ENCODE measurements at regions not wholly inside any gene's neighbourhood (a gene's known extent, or its start where the extent isn't known, plus 50 kb on each side); places are given as distances from the start of the nearest gene placed in this dataset.

DNA sequence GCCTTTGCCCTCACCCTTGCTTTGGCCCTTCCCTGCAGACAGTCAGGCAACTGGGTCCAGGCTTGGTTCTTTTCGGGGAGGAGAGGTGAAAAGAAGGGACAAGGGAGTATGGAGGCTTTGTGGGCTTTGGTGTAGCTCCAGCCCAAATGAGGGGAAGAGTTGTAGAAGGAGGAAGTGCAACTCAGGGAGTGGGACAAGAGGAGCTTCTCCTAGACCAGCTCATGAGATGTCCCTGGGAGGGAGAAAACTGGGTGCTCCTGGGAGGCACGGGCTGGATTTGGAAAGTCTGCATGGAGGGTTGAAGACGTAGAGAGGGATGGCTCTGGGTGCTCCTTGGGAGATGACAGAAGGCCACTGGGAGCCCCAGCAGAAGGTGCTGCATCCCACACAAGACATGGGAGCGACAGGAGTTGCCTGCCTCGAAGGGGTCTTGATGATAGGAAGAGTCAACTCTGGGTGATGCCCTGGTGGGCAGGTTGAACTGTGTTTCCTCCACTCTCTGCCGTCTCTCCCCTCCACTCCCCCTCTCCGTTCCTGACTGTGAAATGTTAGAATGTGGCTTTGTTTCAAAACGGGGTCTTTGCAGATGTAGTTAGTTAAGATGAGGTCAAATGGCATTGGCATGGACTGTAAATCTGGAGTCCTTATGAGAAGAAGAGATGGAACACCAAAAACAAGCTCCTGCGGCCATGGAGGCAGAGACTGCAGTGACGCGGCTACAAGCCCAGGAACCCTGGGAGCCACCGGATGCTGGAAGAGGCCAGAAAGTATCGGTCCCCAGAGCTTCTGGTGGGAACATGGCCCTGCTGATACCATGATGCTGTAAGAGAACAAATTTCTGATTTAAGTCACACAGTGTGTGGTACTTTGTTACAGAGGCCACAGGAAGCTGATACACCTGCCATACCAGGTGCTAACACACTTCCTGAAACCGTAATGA is 298.5 kb downstream of the GLRX3 start:
- DNase-seq: no peak

DNA sequence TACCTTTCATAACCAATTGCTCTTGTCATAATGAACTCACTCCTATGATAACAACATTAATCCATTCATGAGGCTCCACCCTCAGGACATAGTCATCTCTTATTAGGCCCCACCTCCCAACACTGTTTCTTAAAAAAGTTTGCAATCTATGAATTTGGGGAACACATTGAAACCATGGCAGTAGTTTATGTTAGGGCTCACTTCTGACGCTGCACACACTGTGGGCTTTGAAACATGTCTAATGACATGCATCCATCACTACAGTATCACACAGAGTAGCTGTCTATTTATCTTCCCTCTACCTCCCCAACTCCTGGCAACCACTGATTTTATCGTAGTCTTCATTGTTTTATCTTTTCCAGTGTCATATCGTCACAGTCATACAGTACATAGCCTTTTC is 299.8 kb downstream of the GLRX3 start:
- DNase-seq: no peak

DNA sequence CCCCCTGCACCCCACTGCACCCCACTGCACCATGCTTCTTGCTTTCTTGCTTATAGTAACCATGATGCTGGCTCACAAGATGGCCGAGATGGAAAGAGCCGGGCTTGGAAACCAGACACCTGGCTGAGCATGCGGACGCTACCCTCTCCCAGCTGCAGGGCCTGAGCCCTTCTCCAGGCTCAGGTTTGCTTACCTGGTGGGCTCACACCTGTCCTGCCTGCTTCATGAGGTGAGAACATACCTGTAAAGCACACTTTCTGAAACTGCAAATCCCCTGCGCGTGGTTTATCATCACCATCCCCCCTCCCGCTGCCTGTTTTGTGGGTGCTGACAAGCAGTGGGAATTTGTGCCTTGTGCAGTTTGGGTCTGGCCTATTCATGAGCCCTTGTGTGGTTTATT is 302.7 kb downstream of the GLRX3 start:
- DNase-seq: no peak

DNA sequence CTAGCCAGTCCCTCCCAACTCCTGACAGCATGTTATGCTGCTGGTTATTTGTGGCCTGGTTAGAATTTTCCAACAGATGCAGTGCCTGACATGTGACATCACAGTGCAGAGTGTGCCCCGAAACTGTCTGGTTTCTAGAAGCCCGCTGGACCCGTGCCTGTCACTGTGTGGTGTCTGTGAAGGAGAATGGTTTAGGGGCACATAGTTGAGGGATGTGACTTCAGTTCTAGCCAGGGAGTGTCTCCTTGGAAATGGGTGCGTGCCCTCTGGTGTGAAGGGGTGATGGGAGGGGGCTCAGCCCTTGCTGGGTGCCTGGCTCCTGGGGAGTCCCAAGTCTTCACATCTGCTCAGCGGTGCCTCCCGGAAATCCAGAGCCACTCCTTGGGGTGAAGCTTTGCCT is 303.6 kb downstream of the GLRX3 start:
- no peak for DNase-seq

DNA sequence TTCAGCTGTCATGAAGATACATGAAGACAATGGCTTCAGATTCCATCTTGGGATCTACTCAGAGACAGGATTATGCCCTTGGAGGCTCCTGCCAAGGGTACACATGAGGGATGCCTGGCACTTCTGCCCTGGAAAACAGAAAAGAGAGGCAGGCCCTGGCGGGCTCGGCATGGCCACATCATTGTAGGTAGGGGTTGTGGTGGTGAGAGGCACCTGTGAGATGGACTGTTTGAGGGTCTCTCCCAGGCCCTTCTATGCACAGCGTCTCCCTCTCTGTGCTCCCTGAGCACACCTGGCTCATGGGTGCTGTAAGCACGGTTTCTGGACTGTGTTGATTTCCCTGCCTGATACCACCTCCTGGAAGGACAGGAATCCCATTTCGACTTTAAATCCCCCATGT is 304.3 kb downstream of the GLRX3 start:
- DNase-seq: no peak

DNA sequence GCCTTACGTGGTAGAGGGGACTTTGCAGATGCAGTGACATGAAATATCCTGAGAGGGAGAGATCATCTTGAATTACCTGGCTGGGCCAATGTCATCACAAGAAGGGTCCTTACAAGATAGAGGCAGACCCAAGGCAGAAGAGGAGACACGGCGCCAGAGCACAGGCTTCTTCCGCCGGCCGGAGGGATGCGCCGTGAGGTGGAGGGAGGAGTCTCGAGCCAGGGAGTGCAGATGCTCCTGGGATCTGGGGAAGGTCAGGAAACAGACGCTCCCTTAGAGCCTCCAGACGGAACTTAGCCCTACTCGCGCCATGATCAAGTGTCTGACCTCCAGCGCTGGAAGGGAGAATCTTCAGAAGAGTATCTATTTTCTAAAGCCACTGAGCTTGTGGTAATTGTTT is 304.8 kb downstream of the GLRX3 start:
- no peak for DNase-seq

DNA sequence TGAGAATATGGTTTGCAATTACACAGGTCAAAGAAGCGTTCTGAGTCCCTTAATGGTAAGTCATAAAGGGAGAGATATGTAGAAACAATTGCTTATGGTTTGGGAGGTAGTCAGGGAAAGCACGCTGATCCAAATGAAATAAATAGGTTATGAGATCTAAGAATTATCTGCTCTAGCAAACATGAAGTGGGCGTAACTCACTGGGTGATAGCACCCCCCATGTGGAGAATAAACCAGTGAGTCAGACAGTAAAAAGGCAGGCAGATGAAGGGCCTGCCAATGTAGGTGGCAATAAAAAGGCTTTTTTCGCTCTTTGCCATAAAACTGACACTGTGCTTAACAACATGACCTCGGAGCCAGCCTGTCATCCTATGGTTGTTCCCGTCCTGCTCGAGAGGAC is 306.9 kb downstream of the GLRX3 start:
- DNase-seq: no peak

DNA sequence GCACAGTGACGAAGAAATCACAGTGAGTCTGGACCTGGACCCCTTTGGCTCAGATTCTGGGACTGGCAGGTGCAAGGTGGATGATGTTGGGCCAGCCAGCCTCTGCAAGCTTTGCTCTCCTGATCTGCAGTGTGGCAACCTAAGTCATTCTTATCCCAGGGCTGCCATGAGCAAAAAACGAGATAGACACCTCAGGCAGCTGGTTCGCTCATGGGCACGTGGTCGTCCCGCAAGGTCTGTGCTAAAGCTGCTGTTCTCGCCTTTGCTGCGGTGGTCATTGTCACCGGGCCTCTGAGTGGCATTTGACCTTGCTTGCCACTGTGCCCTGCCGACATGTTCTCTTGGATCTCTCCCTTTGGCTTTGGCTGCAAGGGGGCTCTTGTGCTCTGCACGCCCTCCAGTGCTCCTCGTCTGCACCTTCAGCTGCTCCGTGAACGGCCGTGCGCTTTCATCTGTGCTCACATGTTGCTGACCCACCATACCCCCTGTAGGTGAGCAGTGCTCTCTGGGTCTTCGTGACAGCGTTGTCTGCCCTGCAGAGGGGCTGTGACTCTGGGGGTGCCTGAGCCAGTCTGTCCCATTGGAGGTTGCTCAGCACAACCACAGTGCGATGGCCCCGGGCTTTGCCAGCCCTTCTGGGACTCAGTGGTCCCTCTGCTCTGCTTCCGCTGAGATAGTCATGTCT is 317.0 kb downstream of the GLRX3 start:
- no peak for DNase-seq

DNA sequence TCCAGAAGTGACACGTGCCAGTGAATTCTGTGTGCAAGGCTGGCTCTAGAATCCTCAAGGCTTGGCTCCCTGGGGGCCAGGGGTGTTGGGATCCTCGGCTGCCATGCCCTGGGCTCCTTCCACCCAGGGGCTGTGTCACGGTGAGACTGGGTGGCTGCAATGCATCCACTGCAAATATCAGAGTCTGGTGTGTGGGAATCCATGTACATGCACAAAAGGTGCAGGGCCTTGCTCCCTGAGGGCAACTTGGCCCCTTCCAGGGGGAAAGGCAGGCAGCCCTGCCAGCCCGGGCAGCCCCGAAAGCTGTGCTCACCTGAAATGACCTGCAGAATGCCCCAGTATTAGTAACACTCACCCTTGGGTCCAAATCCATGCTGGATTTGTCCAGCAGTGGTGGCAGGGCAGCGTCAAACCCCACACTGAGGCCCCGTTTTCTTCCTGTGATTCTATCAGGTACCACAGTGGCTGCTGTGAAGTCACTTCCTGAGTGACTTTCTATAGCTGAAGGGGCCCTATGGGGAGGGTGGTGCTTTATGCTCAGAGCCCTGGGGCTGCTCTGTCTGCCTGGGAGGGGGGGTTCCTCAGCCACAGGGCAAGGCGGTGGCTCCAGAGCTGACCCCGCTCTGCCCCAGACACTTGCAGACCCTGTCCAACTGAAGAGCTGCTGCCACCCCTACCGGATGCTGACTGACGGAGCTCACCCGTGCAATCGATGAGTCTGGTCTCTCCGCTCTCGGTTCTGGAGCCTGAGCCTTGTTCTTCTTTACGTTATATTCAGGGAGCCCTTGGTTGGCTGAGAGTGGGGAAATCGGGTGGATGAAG is 317.7 kb downstream of the GLRX3 start:
- no peak for DNase-seq

DNA sequence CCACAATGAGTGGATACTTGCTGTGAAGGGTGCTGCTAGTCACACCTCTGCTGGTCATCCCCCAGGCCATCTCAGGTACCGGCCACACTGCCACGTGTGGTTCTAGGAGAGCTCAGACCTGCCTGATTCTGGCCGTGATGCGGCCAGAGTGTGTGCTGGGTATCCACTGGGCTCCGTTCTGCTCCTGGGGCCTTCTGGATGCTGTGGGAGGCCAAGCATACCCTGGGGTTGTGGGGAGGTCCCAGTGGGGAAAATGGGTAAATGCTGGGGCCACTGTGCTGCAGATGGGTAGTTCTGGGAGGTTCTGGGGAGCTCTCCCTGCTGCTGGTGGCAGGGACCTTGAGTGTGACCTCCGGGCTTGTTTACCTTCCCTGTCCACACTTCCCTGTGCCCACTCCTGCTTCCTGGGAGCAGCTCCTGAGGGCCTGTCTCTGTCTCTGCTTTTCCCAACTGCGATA is 318.4 kb downstream of the GLRX3 start:
- DNase-seq: no peak

DNA sequence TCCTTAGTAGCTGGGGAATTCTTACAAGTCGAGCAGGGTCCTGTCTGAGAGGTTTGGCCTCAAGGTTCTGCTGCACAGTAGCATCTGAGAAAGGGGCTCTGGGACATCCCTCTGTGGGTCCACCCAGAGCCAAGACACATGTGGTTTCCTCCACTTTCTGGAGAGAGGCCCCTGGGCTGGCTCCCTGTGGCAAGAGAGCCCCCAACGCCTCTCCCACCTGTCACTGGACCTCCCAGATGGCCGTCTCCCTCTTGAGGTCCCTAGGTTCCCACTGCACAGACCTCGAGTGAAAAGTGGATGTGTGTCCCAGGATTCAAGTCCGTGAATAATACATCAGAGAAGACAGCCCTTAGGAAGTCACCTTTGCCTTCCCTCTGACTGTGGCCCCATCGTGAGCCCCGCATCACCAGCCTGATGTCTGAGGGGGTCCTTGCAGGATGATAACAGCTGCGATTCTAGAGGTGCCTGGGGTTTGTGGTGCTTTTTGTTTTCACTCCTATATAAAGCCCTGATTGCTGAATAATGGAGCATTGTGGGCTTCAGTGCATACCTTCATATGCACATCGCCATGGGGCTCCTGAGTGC is 319.0 kb downstream of the GLRX3 start:
- DNase-seq: no peak

DNA sequence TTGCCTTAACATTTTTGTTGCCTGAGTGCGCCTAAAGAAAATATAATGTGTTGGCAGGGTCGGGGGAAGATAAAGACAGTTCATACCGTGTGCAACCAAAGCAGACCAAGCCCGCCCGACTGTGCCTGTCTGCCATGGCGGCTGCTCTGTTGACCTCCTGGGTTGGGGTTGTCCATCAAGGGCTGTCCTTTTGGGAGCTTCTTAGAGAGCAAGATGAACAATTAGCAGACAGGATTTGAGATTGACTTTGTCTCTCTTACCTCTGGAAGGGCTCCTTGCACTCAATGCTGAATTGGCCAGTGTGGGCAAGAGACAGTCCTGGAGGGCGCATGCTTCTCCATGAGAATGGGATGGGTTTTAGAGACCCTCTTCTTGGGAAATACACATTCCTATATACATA is 319.6 kb downstream of the GLRX3 start:
- DNase-seq: no peak

DNA sequence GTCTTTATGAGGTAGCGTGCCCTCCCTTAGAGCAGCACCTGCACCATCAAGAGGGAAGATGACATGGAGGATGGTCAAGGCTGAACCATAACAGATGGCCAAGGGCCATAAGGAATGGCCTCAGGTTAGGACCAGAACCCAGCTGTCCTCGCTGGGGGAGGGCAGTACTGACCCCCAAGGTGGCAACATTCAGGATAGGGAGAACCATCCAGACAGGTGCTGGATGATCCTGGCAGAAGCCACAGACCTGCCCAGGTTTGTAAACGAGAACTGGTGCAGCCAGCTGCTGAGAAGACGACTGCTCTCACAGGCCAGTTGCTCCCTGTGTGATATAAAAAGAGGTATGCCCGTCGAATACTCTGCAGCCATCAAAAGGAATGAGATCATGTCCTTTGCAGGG is 320.4 kb downstream of the GLRX3 start:
- DNase-seq: no peak

DNA sequence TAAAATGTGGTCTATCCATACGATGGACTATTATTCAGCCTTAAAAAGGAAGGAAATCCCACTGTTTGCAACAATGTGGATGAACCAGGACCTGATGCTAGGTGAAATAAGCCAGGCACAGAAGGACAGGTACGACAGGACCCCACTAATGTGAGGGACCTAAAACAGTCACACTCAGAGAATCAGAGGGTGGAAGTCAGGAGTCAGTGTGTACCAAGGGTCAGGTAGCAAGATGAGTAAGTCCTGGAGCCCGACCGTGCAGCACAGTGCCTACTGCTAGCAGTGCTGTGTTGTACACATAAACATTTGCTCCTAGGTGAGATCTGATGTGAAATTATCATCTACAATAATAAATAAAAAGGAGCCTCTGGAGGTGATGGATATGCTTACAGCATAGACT is 322.3 kb downstream of the GLRX3 start:
- DNase-seq: no peak

DNA sequence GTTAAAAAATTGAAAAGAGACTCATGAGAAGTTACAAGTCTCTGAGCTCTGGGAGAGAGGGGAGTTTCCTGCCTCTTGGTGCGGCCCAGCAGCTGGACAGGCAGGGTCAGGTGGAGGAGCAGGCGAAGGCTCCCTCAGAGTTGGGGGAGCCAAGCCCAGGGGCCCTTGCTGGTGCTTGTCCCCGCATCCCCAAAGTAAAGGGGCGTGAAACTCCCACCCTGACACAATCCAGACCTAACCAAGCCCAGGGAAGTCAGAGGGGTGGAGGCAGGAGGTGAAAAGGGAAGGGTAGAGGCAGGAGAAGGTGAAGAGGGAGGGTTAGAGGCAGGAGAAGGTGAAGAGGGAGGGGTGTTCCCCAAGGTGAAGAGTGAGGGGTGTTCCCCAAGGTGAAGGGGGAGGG is 322.8 kb downstream of the GLRX3 start:
- DNase-seq: no peak

DNA sequence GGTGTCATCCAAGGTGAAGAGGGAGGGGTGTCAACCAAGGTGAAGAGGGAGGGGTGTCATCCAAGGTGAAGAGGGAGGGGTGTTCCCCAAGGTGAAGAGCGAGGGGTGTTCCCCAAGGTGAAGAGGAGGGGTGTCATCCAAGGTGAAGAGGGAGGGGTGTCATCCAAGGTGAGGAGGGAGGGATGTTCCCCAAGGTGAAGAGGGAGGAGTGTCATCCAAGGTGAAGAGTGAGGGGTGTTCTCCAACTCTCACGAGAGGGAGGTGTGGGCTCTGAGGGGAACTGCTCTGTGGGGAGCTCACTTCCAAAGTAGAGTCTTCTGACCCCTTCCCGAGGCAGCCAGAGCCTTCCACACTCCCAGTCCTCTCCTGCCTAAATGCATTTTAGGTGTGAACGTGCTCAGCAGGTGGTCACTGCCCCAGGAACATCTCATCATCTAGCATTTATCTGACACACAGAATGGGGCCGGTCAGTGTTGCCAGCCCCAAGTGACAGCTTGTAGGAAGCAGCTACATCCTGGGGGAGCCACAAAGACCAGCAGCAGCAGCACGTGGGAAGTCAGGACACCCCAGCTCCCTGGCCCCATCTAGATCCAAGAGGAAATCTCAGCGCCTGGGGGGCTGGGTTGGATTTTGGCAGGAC is 323.8 kb downstream of the GLRX3 start:
- no peak for DNase-seq

DNA sequence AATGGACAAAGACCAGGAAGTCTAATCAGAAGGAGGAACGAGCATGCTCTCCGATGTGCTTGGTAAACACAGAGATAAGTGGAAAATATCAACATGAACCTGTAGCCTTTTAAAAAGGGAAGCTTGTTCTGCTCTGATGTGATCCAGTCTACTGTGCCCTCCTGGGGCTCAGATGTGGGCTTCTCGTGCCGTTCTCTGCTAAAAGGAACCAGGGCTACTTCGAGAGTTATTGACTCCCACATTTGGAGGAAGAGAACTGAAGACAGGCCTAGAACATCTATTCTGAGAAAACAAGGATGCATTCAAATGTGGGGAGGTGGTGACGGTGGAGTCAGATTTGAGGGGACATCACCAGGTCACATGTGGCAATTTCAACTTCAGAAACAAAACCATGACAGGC is 325.4 kb downstream of the GLRX3 start:
- no peak for DNase-seq

DNA sequence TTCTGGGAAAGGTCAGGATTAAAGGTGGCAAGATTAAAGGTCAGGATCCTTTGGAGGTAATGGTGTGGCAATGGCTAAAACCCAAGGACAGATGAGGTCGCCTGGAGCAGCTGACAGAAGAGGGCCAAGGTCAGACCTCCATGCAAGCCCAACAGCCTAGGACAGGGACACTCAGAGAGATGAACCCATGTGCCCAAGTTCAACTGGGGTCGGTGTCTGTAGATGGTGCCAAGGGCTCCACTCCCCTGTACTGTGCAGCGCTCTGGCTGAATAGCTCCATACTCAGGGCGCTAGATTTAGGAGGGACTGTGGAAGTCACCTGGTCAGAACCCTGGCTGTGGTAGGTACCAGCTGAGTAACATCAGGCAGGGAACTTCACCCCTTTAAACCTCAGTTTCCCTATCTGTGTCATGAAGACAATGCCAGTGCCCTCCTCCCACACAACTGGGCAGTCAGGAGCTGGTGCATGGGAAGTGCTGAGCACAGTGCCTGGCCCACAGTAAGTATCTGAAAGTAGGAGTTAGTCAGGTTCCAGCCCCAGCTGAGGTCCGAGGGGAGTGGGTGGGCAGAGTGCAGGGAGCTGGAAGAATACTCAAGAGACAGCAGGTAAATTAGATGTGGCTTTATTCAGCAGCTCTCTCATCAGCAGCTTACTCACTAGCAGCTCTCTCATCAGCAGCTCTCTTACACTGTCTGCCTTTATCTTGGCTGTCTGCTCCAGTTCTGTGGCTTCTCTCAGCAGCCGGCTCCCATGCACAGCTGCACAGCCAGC is 327.1 kb downstream of the GLRX3 start:
- DNase-seq: no peak

DNA sequence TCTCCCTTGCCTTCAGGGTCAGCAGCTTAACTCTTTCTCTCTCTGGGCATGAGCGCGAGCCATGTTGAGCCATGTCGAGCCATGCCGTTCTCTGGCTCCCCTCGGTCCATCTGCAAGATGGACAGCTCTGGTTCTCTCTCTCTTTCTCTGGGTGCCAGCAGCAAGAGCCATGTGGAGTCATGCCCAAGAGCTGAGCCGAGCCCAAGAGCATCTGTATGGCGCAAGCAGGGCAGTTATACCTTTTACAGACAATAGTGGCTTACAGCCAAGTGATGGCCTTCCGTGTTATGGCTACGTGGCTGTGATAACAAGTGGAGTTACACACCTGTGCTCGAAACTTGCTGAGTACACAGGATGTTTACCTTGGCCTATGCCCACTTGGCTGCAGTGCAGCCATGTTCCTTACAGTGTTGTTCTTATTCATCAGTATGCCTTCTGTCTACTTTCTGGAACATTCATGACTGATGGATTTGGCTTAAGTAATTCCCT is 327.7 kb downstream of the GLRX3 start:
- DNase-seq: no peak

DNA sequence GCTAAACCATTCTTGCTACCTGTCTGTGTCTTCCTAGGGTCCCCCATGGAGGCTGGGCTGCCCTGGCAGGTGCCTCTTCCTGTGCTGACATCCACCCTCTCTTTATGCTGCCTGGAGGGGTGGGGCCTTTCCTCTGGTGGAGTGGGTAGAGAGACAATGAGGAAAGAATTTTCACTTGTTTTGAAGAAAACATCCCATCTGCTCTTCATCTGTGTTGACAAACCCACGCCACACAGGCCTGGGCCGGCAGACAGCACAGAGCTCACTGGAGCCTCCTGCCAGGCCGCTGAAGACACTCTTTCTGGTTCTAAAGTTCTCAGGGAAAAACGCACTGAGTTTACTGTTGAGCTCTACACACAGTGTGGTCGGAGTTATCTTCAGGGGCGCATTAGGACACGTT is 328.2 kb downstream of the GLRX3 start:
- no peak for DNase-seq

DNA sequence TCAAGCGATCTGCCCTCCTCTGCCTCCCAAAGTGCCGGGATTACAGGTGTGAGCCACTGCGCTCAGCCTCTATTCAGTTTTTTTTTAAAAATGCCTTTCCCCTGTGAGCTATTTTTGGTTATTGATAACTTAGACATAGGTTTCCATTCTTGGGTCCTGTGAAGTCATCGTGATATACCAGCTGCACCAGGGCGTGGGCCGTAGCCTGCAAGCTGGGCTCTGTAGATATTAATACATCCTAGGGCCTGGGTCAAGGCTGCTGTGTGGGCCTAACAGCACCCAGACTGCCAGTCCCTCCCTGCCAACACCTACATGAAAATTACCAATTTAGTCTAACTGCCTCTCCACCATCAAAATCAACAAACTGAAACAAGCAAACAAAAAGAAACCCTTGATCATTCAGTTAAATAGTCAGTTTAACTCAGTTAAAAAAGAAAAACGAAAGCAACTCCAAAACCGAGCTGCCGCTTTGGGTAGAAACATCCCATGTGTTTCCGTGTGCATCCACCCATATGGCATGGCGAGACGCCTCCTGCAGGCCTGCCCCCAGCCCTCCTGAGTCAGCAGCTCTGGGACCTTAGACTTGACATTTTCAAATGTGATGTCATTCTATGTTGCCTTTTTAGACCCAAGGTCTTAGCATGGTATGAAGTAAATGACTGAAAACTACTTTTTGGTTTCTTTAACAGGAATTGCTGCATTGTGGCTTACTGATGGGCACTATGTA is 330.2 kb downstream of the GLRX3 start:
- no peak for DNase-seq

Measured in COR-L47 (cell line).